Breast epithelium (tissue), 3 donors: ENCODE measurements at regions not wholly inside any gene's neighbourhood (a gene's known extent, or its start where the extent isn't known, plus 50 kb on each side); places are given as distances from the start of the nearest gene placed in this dataset.

Experiments used
- CTCF ChIP-seq, 3 donors: fragments of 450-650 bp; IDR thresholded peaks; one replicate each; pipeline ENCODE4 v1.5.1; 2016 to 2017; ENCODE audit warnings: antibody characterized with exemption in 3 of 3, mild to moderate bottlenecking in 3 of 3, moderate library complexity in 3 of 3
- POLR2A ChIP-seq: fragments of 450-650 bp; IDR thresholded peaks from one replicate; pipeline ENCODE4 v1.6.1; 2016; ENCODE audit warnings: antibody characterized with exemption, mild to moderate bottlenecking, moderate library complexity
- POLR2AphosphoS5 ChIP-seq, 3 donors: sonication (generic); formaldehyde crosslinking; IDR thresholded peaks; one replicate each; pipeline ENCODE4 v1.6.1; 2017; ENCODE audit warnings: antibody characterized with exemption in 3 of 3

GRCh38 chr7:81385370-81385769, 384.5 kb downstream of the HGF start:
- TF ChIP-seq CTCF (IDR thresholded peaks at IDR 0.05): no peak
- no peak for TF ChIP-seq POLR2AphosphoS5 (IDR thresholded peaks at IDR 0.05)
- no peak for TF ChIP-seq POLR2A
